Omental fat pad (tissue), 3 donors: ENCODE measurements at regions not wholly inside any gene's neighbourhood (a gene's known extent, or its start where the extent isn't known, plus 50 kb on each side); places are given as distances from the start of the nearest gene placed in this dataset.

Source experiments
- ATAC-seq: fragments of 150-250 bp; one replicate; pipeline ENCODE4 v1.9.1; 2016; ENCODE audit warnings: mild to moderate bottlenecking, moderate library complexity; ENCODE audit not compliant: low FRiP score
- DNase-seq: peaks from one replicate; pipeline ENCODE4 v3.0.0-alpha.2; 2019; ENCODE audit warnings: low spot score
- TF ChIP-seq, protein P1 (sequence below), 3 donors: fragments of 450-650 bp; IDR thresholded peaks; one replicate each; pipeline ENCODE4 v1.5.1; 2016 to 2017; ENCODE audit warnings: antibody characterized with exemption in 3 of 3, mild to moderate bottlenecking in 3 of 3, moderate library complexity in 2 of 3

DNA sequence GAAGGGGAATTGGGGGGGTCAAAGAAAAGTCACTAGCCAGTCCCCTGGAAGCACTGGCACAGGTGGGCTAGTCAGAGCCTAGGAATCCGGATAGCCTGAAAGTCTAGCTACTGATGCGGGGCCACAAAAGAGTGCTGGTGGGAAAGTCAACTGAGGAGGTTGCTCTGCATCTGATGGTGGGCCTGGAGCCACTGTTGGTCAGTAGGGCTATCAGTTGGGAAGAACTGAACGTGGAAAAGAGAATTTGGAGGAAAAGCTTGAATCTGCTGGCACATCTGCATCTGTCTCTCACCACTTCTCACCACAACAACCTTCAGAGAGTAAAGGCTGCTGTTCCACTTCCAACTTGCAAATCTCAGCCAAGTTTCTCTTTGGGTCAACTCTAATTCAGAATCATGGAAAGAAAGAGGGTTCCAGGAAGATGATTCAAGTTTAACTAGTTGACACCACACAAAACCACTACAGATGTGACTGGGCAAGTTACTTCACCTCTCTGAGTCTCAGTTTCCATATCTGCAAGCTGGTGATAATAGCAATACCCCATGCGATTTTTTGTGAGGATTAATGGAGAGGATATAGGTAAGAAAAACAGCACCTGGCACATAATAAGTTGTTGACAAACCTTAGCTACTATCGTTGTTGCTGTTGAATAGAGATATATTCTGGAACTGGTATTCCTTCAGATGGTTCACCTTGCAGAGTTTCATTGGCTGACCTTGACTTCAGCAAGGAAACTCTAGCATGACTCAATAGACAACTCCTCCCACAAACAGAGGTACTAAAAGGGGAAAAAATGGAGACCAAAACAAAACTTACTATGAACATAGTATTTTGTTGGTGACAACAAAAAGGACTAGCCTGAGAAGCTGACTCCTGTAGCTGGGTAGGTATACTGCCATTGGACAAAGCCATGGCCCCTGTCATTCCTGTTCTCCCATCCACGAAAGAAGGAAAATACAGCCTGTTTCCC, 280.2 kb upstream of the STT3B start:
- ATAC-seq = no peak
- no peak for DNase-seq
- TF ChIP-seq, protein P1, sequence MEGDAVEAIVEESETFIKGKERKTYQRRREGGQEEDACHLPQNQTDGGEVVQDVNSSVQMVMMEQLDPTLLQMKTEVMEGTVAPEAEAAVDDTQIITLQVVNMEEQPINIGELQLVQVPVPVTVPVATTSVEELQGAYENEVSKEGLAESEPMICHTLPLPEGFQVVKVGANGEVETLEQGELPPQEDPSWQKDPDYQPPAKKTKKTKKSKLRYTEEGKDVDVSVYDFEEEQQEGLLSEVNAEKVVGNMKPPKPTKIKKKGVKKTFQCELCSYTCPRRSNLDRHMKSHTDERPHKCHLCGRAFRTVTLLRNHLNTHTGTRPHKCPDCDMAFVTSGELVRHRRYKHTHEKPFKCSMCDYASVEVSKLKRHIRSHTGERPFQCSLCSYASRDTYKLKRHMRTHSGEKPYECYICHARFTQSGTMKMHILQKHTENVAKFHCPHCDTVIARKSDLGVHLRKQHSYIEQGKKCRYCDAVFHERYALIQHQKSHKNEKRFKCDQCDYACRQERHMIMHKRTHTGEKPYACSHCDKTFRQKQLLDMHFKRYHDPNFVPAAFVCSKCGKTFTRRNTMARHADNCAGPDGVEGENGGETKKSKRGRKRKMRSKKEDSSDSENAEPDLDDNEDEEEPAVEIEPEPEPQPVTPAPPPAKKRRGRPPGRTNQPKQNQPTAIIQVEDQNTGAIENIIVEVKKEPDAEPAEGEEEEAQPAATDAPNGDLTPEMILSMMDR (IDR thresholded peaks at IDR 0.05) = no peak

DNA sequence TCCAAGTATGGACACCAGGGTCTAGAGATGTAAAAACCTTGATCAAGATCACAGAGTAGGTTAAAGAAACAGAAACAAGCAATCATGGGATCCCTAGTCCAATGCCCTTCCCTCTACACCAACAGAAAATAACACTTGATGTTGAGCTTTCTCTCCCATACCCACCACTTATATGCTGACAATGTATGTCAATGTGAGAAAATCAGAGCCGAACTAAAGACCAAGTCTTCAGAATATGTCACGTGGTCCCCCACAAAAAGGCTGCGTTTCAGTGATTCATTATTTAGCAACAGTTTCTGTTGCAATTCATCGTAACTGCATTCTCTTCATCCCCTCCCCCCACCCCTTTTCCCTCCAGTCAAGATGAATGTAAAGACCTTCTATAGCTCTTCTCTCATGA, 278.9 kb upstream of the STT3B start:
- no peak for ATAC-seq
- DNase-seq = no peak
- TF ChIP-seq, protein P1 (IDR thresholded peaks at IDR 0.05) = no peak

DNA sequence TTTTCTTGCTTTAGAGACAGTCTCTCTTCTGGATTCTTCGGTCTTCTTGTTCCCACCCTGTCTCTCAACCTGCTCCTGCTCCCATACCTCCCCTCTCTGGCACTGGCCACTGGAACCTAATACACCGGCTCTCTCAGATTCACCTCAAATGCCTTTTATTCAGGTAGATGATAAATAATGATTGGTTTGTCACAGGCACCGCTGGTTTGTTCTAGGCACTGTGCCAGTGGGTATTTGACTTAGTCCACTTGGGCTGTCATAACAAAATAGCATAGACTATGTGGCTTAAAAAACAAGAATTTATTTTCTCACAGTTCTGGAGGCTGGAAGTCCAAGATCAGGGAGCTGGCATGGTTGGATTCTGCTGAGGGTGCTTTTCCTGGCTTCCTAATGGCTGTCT, 278.2 kb upstream of the STT3B start:
- ATAC-seq (no peak), DNase-seq (no peak)
- TF ChIP-seq, protein P1 (IDR thresholded peaks at IDR 0.05) = no peak

DNA sequence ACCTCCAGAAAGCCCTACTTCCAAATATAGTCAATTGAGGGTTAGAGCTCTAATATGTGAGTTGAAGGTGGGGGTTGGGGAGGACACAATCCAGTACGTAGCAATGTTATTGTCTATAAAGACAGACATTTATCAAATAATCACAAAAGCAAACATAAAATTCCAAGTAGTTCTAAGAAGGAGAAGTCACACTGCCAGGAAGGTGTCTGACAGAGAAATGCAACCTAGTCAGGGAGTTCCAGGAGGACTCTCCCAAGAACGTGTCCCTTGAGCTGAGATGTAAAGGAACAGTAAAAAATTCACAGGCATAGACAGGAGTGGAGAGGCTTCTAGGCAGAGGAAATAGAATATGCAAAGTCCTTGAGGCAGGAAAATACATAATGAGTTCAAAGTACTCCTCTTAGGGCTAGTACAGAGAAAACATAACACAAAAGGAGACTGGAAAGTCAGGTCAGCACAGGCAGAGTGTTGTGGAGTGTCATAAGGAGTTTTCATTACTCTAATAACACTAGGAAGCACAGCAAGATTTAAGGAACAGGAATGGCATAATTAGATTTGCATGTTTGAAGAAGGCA, 277.6 kb upstream of the STT3B start:
- DNase-seq (no peak), ATAC-seq (no peak)
- TF ChIP-seq, protein P1 (IDR thresholded peaks at IDR 0.05) = no peak

DNA sequence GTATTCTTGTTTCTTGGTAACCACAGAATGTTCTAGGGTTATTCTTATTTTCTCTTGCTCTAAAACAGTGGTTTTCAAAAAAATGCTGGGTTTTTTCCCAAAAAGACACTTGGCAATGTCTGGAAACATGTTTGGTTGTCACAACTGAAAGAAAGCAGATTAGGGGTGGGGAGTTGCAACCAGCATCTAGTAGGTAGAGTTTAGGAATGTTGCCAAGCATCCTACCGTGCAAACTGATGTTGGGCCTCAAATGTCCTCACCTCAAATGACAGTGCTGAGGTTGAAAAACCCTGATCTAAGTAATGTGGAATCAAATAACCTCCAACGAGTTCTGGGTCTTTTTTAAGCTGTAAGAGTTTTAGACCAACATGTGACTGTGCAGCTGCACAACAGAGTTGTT, 270.5 kb upstream of the STT3B start:
- TF ChIP-seq, protein P1 (IDR thresholded peaks at IDR 0.05) = no peak
- no peak for ATAC-seq
- no peak for DNase-seq

DNA sequence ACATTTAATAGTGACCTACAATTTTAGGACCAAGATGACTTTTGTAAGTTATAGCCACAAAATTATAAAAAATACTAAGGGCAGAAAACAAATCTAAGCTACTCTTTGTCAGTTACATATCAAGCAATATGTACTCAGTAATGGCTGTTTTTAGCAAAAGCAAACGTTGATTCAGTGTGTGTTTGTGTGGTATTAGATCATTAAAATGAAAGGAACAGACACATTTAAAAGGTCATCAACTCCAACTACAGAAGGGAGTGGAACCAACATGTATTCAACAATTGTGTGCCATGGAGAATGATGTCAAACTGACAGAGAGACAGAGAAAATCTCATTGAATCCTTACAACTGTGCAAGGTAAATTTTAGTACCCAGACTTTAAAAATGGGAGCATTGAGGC, 268.8 kb upstream of the STT3B start:
- no peak for ATAC-seq
- DNase-seq = no peak
- TF ChIP-seq, protein P1 (IDR thresholded peaks at IDR 0.05) = no peak
